Endothelial cell (in vitro differentiated cells): ENCODE measurements at regions not wholly inside any gene's neighbourhood (a gene's known extent, or its start where the extent isn't known, plus 50 kb on each side); places are given as distances from the start of the nearest gene placed in this dataset.
"Not testable (repeated sequence)": the region's sequence is repeated elsewhere in the genome, so short reads cannot be mapped to it uniquely, and the experiment has no call there.

Experiments used
- DNase-seq: peaks from one replicate; pipeline ENCODE4 v3.0.0; 2021; ENCODE audit warnings: low spot score
- H3K27ac Mint-ChIP-seq: one replicate; pipeline ENCODE4 v1.8.0; 2021; ENCODE audit warnings: mixed read lengths, inconsistent platforms; ENCODE audit not compliant: unreplicated experiment
- H3K27me3 Mint-ChIP-seq: one replicate; pipeline ENCODE4 v1.8.0; 2021; ENCODE audit warnings: mild to moderate bottlenecking, moderate library complexity, mixed read lengths, inconsistent platforms; ENCODE audit not compliant: unreplicated experiment
- H3K36me3 Mint-ChIP-seq: one replicate; pipeline ENCODE4 v1.8.0; 2021; ENCODE audit warnings: mild to moderate bottlenecking, low read depth, mixed read lengths, inconsistent platforms; ENCODE audit not compliant: unreplicated experiment
- H3K4me1 Mint-ChIP-seq: one replicate; pipeline ENCODE4 v1.8.0; 2021; ENCODE audit warnings: mild to moderate bottlenecking, mixed read lengths, inconsistent platforms; ENCODE audit not compliant: unreplicated experiment
- H3K4me3 Mint-ChIP-seq: one replicate; pipeline ENCODE4 v1.8.0; 2021; ENCODE audit warnings: mild to moderate bottlenecking, mixed read lengths, inconsistent platforms; ENCODE audit not compliant: unreplicated experiment
- H3K9me3 Mint-ChIP-seq: one replicate; pipeline ENCODE4 v1.8.0; 2021; ENCODE audit warnings: mixed read lengths, inconsistent platforms; ENCODE audit not compliant: unreplicated experiment
- TF ChIP-seq, protein P1 (sequence below): fragments of 200-600 bp; sonication (generic); IDR thresholded peaks from one replicate; pipeline ENCODE4 v1.5.0; 2021; ENCODE audit warnings: antibody characterized with exemption; ENCODE audit not compliant: unreplicated experiment

DNA sequence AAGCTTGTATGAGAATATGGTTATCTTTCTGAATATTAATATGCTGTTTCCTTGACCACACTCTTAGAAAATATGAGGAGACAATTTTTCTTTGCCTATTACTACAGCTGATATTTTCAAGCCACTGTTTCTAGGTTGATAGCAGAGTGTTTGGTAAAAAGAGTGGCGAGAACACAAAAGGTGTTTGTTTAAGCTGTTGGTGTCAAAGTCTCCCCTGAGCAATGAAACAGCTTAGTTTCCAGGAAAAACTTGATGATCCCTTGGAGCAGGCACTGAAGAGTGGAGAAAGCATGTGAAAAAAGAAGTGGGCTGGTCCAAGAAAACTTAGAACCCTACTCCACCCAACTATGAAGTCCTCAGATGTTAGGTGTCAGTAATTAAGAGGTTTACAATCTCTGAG lies 182.7 kb downstream of the TFAP2B start:
- Mint-ChIP-seq H3K27ac (no peak overlapping the region), H3K4me1 (no peaks in the 10 kb centered on the region), H3K9me3 (no peaks in the 10 kb centered on the region), H3K27me3 (peaks cover 1% of the 10 kb centered on the region), H3K36me3 (no peaks in the 10 kb centered on the region), H3K4me3 (no peak overlapping the region)
- DNase-seq = no peak
- TF ChIP-seq, protein P1, sequence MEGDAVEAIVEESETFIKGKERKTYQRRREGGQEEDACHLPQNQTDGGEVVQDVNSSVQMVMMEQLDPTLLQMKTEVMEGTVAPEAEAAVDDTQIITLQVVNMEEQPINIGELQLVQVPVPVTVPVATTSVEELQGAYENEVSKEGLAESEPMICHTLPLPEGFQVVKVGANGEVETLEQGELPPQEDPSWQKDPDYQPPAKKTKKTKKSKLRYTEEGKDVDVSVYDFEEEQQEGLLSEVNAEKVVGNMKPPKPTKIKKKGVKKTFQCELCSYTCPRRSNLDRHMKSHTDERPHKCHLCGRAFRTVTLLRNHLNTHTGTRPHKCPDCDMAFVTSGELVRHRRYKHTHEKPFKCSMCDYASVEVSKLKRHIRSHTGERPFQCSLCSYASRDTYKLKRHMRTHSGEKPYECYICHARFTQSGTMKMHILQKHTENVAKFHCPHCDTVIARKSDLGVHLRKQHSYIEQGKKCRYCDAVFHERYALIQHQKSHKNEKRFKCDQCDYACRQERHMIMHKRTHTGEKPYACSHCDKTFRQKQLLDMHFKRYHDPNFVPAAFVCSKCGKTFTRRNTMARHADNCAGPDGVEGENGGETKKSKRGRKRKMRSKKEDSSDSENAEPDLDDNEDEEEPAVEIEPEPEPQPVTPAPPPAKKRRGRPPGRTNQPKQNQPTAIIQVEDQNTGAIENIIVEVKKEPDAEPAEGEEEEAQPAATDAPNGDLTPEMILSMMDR = no peak

DNA sequence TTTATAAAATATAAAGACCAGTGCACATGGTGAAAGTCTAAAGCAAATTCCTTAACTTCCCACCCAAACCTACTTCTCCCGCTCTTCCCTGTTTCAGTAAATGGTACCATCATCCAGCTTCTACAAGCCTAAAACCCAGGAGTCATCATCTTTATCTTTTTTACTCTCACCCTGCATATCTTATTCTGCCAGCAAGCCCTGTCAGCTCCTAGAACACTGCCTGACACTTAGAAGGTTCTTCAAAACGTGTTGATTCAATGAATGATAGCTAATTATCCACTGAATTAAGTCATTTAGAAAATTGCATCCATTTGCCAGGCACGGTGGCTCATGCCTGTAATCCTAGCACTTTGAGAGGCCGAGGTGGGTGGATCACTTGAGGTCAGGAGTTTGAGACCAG lies 185.7 kb downstream of the TFAP2B start:
- TF ChIP-seq, protein P1 = no peak
- Mint-ChIP-seq H3K9me3 (no peaks in the 10 kb centered on the region), H3K4me3 (no peak overlapping the region), H3K36me3 (no peaks in the 10 kb centered on the region), H3K27ac (no peak overlapping the region), H3K27me3 (no peaks in the 10 kb centered on the region), H3K4me1 (no peaks in the 10 kb centered on the region)
- no peak for DNase-seq

DNA sequence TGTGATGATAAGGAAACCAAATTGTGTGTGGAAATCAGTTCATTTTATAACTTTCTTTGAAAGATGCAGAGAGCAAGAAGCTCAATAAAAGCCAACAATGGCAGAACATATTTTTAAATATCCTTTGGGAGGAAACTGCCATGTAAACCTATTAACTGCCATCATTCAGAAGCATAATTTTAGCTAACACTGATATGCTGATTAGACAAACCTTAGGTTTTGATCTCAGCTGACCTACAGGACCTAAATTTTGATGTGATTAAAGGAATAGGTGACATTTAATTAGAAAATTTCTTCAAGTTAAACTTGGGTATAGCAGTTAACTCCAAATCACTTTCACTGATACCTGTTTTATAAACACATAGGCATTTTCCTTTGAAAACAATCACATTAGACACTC lies 187.1 kb downstream of the TFAP2B start:
- H3K27ac Mint-ChIP-seq = no peak overlapping the region
- H3K27me3 Mint-ChIP-seq = no peaks in the 10 kb centered on the region
- H3K4me1 Mint-ChIP-seq = no peaks in the 10 kb centered on the region
- H3K4me3 Mint-ChIP-seq = no peak overlapping the region
- no peaks in the 10 kb centered on the region for H3K36me3 Mint-ChIP-seq
- TF ChIP-seq, protein P1 = no peak
- H3K9me3 Mint-ChIP-seq = no peaks in the 10 kb centered on the region
- DNase-seq = no peak

DNA sequence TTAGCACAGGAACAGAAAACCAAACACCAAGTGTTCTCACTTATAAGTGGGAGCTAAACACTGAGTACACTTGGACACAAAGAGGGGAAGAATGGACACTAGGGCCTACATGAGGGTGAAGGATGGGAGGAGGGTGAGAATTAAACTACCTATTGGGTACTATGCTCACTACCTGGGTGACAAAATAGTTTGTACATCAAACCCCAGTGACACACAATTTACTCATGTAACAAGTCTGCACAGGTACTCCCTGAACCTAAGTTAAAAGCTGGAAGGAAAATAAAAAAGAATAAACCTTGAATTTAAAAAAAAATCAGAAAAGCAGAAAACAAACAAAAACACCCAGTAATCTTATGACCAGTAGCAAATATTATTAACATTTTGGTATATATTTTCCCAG lies 188.6 kb downstream of the TFAP2B start:
- no peaks in the 10 kb centered on the region for H3K4me1 Mint-ChIP-seq

DNA sequence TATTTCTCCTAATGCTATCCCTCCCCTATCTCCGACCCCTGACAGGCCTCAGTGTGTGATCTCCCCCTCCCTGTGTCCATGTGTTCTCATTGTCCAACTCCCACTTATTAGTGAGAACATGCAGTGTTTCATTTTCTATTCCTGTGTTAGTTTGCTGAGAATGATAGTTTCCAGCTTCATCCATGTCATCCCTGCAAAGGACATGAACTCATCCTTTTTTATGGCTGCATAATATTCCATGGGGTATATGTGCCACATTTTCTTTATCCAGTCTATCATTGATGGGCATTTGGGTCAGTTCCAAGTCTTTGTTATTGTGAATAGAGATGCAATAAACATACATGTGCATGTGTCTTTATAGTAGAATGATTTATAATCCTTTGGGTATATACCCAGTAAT lies 190.0 kb downstream of the TFAP2B start:
- H3K27me3 Mint-ChIP-seq, H3K4me3 Mint-ChIP-seq, H3K4me1 Mint-ChIP-seq, H3K27ac Mint-ChIP-seq, H3K9me3 Mint-ChIP-seq, H3K36me3 Mint-ChIP-seq, DNase-seq: not testable (repeated sequence)

More for the DNA sequence above, 188.6 kb downstream of the TFAP2B start:
- TF ChIP-seq, protein P1 = no peak
- Mint-ChIP-seq H3K27me3 (no peaks in the 10 kb centered on the region), H3K4me3 (no peak overlapping the region), H3K36me3 (no peaks in the 10 kb centered on the region), H3K9me3 (no peaks in the 10 kb centered on the region), H3K27ac (no peak overlapping the region)
- DNase-seq = no peak

DNA sequence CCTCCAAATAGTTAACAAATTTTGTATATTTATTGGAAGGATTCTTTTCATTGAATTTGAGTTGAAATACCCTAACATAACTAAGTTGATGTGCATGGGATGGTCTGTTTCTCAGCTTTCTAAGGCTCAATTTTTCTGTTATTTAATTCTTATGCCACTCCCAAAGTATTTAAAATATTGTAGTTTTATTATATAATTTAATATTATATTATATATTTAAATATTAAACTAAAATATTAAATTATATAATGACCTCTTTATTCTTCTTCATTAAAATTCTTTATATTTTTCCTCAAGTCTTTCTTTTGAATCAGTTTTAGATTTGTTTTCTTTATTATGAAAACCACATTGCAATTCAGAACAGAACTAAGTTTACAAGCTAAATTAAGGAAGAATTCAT lies 194.7 kb downstream of the TFAP2B start:
- Mint-ChIP-seq H3K36me3 (no peaks in the 10 kb centered on the region), H3K4me3 (no peak overlapping the region), H3K4me1 (no peaks in the 10 kb centered on the region), H3K27ac (no peak overlapping the region), H3K27me3 (peaks cover 1% of the 10 kb centered on the region), H3K9me3 (no peaks in the 10 kb centered on the region)
- DNase-seq = no peak
- TF ChIP-seq, protein P1 = no peak
